Breast epithelium (tissue), 3 donors: ENCODE measurements at regions not wholly inside any gene's neighbourhood (a gene's known extent, or its start where the extent isn't known, plus 50 kb on each side); places are given as distances from the start of the nearest gene placed in this dataset.

ENCODE experiments used
- POLR2A ChIP-seq: fragments of 450-650 bp; IDR thresholded peaks from one replicate; pipeline ENCODE4 v1.6.1; 2016; ENCODE audit warnings: antibody characterized with exemption, mild to moderate bottlenecking, moderate library complexity
- TF ChIP-seq, protein P1 (sequence below), 3 donors: fragments of 450-650 bp; IDR thresholded peaks; one replicate each; pipeline ENCODE4 v1.5.1; 2016 to 2017; ENCODE audit warnings: antibody characterized with exemption in 3 of 3, mild to moderate bottlenecking in 3 of 3, moderate library complexity in 3 of 3

DNA sequence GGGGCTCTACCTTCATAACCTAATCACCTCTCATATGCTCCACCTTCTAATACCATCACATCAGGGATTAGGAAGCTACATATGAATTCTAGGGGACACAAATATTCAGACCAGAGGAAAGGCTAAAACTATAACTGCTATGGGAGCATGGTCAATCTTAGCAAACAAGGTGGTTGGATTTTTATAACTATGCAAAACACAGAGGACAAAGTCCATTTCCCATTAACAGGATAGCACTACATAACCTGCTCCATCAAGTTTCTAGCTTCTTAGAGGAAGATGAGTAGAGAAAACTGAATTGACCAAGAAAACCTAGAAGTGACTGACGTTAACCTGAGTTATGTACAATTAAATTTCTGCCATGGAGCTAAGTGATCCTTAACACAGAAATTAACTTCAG lies 398.6 kb downstream of the TBL1XR1 start:
- TF ChIP-seq, protein P1, sequence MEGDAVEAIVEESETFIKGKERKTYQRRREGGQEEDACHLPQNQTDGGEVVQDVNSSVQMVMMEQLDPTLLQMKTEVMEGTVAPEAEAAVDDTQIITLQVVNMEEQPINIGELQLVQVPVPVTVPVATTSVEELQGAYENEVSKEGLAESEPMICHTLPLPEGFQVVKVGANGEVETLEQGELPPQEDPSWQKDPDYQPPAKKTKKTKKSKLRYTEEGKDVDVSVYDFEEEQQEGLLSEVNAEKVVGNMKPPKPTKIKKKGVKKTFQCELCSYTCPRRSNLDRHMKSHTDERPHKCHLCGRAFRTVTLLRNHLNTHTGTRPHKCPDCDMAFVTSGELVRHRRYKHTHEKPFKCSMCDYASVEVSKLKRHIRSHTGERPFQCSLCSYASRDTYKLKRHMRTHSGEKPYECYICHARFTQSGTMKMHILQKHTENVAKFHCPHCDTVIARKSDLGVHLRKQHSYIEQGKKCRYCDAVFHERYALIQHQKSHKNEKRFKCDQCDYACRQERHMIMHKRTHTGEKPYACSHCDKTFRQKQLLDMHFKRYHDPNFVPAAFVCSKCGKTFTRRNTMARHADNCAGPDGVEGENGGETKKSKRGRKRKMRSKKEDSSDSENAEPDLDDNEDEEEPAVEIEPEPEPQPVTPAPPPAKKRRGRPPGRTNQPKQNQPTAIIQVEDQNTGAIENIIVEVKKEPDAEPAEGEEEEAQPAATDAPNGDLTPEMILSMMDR (IDR thresholded peaks at IDR 0.05): no peak
- no peak for TF ChIP-seq POLR2A
